Lower leg skin (tissue), 3 donors: ENCODE measurements at regions not wholly inside any gene's neighbourhood (a gene's known extent, or its start where the extent isn't known, plus 50 kb on each side); places are given as distances from the start of the nearest gene placed in this dataset.

Experiments
- CTCF ChIP-seq, 3 donors: fragments of 450-650 bp; IDR thresholded peaks; one replicate each; pipeline ENCODE4 v1.5.1; 2016; ENCODE audit warnings: antibody characterized with exemption in 3 of 3, mild to moderate bottlenecking in 3 of 3, moderate library complexity in 2 of 3
- POLR2A ChIP-seq, 2 donors: fragments of 450-650 bp; IDR thresholded peaks; one replicate each; pipeline ENCODE4 v1.6.1; 2016 to 2017; ENCODE audit warnings: antibody characterized with exemption in 2 of 2, mild to moderate bottlenecking in 1 of 2, moderate library complexity in 1 of 2

- TF ChIP-seq CTCF (IDR thresholded peaks at IDR 0.05) (no peak), POLR2A (IDR thresholded peaks at IDR 0.05) (no peak)
Measured at GRCh38 chr4:129334136-129334535, 238.2 kb downstream of the C4orf33 start.
